UCSD-AML1 (cell line): ENCODE measurements at regions not wholly inside any gene's neighbourhood (a gene's known extent, or its start where the extent isn't known, plus 50 kb on each side); places are given as distances from the start of the nearest gene placed in this dataset.

ENCODE experiments used
- DNase-seq: peaks from one replicate; lab custom pipeline; 2025; ENCODE audit not compliant: unreplicated experiment; lab: John Stamatoyannopoulos, UW

- no peak for DNase-seq
Observed at GRCh38 chr1:217313096-217313495, 317.8 kb downstream of the GPATCH2 start.

- DNase-seq = no peak
Observed at GRCh38 chr1:217311766-217312165, 319.1 kb downstream of the GPATCH2 start.

GRCh38 chr1:217311269-217311668 lies 319.6 kb downstream of the GPATCH2 start:
- no peak for DNase-seq

GRCh38 chr1:217281332-217281731 lies 349.6 kb downstream of the GPATCH2 start:
- no peak for DNase-seq

- no peak for DNase-seq
Observed at GRCh38 chr1:217275655-217276398, 355.1 kb downstream of the GPATCH2 start.

GRCh38 chr1:217274927-217275654 lies 355.8 kb downstream of the GPATCH2 start:
- no peak for DNase-seq

- DNase-seq = no peak
Observed at GRCh38 chr1:217274416-217274815, 356.5 kb downstream of the GPATCH2 start.

GRCh38 chr1:217273866-217274265 lies 357.0 kb downstream of the GPATCH2 start:
- DNase-seq = no peak

GRCh38 chr1:217272385-217272784 lies 358.5 kb downstream of the GPATCH2 start:
- no peak for DNase-seq

- DNase-seq = no peak
Observed at GRCh38 chr1:217270101-217270500, 360.8 kb downstream of the GPATCH2 start.

- no peak for DNase-seq
Observed at GRCh38 chr1:217268058-217268457, 362.8 kb downstream of the GPATCH2 start.

- no peak for DNase-seq
Observed at GRCh38 chr1:217261636-217262035, 369.3 kb downstream of the GPATCH2 start.

- DNase-seq = no peak
Observed at GRCh38 chr1:217260676-217261075, 370.2 kb downstream of the GPATCH2 start.

GRCh38 chr1:217253985-217254384 lies 376.9 kb downstream of the GPATCH2 start:
- no peak for DNase-seq

- DNase-seq = no peak
Observed at GRCh38 chr1:217253351-217253750, 377.5 kb downstream of the GPATCH2 start.

- DNase-seq = no peak
Observed at GRCh38 chr1:217251121-217251520, 379.8 kb downstream of the GPATCH2 start.

- DNase-seq = no peak
Observed at GRCh38 chr1:217249857-217250256, 381.0 kb downstream of the GPATCH2 start.

- no peak for DNase-seq
Observed at GRCh38 chr1:217244971-217245370, 385.9 kb downstream of the GPATCH2 start.

- DNase-seq = no peak
Observed at GRCh38 chr1:217240656-217241055, 390.2 kb downstream of the GPATCH2 start.

- DNase-seq = no peak
Observed at GRCh38 chr1:217238945-217239344, 391.9 kb downstream of the GPATCH2 start.

- no peak for DNase-seq
Observed at GRCh38 chr1:217230412-217230811, 400.5 kb downstream of the GPATCH2 start.

- DNase-seq = no peak
Observed at GRCh38 chr1:217228689-217229088, 402.2 kb downstream of the GPATCH2 start.
